ENCODE measurements at regions not wholly inside any gene's neighbourhood (a gene's known extent, or its start where the extent isn't known, plus 50 kb on each side); places are given as distances from the start of the nearest gene placed in this dataset.

DNA sequence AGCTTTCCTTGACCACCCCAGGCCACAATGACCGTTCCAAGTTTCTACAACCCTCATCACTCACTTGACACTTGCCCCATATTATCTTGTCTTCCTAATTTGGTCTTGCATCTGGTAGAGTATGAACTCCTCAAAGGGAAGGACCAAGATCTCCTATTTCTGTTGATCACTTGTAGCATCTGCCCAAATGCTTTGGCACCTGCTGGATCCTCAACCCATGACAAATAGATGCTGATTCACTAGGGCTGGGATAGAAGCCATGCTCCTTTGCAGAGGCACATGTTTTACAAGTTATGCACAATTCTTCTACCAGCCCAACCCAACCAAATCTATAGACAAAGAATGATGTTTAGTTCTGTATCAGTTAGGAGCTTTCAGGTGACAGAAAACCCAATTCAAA is 110.7 kb downstream of the UNC5CL start:
- TF ChIP-seq, protein P1, sequence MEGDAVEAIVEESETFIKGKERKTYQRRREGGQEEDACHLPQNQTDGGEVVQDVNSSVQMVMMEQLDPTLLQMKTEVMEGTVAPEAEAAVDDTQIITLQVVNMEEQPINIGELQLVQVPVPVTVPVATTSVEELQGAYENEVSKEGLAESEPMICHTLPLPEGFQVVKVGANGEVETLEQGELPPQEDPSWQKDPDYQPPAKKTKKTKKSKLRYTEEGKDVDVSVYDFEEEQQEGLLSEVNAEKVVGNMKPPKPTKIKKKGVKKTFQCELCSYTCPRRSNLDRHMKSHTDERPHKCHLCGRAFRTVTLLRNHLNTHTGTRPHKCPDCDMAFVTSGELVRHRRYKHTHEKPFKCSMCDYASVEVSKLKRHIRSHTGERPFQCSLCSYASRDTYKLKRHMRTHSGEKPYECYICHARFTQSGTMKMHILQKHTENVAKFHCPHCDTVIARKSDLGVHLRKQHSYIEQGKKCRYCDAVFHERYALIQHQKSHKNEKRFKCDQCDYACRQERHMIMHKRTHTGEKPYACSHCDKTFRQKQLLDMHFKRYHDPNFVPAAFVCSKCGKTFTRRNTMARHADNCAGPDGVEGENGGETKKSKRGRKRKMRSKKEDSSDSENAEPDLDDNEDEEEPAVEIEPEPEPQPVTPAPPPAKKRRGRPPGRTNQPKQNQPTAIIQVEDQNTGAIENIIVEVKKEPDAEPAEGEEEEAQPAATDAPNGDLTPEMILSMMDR (IDR thresholded peaks at IDR 0.05): no peak
- no peak for TF ChIP-seq EP300 (IDR thresholded peaks at IDR 0.05)
